GM21528 (cell line): ENCODE measurements at regions not wholly inside any gene's neighbourhood (a gene's known extent, or its start where the extent isn't known, plus 50 kb on each side); places are given as distances from the start of the nearest gene placed in this dataset.
A peak's percentile ranks its signal among the peaks of the same experiment; 100 is the strongest.

ENCODE experiments used
- ATAC-seq: cut with Tn5 transposase; IDR thresholded peaks from one replicate; pipeline ENCODE4 v1.9.1; 2021; ENCODE audit warnings: mild to moderate bottlenecking, moderate library complexity; ENCODE audit not compliant: unreplicated experiment, low FRiP score

DNA sequence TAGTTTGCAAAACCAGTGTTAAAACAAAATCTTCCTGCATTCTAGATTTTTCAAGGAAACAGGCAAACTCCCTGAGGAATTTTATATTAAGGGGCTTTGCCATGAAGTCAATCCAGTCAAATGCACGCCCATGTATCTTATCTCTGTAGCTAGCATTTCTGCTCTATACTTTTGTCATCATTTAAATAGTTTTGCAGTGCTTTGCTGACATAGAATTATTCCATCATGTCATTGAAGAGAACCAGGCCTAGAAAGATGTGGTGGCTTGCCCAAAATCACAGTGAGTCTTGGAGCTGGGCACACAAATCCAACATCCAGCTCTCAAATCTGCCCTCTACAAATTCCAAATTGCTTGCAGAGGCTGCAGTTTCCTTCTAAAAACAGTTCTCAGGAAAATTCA, 66.7 kb upstream of the LNX1 start:
- ATAC-seq = no peak

DNA sequence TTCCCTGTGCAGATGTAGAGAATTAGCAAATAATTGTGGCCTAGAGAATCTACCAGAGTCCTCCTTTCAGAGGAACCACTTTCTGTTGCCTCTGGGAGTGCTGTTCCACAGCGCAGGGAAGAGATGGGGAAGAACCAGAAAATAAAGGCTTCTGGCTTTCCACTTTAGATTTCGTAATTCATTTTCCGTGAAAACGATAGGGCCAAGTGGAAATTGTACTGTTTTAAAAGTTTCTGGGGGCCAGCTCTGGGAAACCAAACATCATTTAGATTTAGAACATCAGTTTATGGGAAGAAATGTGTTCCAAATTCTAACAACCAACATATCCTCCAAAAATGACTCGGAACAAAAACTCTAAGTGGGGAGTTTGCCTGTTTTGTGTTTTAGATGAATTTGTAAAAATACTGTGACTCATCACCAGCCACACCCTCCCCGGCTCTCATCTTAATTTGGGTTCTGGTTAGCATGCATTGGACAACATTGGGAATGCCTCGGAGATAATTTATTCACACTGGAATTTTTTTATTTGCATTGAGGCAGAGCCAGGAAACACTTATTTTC, 65.2 kb upstream of the LNX1 start:
- no peak for ATAC-seq

GRCh38 chr4:53654300-53654758, 63.0 kb upstream of the LNX1 start:
- ATAC-seq = no peak

DNA sequence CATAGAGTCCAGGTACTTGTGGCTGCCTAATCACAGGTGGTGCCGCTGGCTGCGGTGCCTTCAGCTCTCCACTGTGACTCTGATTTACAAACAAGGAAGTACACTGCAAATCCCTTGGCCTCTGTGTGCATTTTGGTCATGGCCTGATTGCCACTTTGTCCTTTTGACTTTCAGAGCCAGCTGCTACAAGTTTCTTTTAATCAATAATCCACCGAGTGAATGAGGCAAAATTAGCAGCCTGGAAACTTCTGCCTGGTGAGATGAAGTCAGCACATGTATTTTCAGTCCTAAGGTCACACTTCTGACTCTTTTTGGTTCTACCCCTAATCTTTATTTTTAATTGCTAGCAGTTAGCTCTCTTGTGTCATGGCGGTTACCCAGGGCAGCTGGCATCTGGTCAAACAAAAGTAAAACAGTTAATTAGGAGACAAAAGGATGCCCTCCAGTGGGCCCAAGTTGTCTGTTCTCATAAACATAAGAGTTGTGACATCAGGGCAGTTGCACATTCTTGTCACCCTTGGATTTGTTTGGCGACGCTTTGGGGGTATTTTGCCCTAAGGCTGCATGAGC, 62.3 kb upstream of the LNX1 start:
- peak; percentile 65 for ATAC-seq

GRCh38 chr4:53651156-53651735, 60.0 kb upstream of the LNX1 start:
- no peak for ATAC-seq

DNA sequence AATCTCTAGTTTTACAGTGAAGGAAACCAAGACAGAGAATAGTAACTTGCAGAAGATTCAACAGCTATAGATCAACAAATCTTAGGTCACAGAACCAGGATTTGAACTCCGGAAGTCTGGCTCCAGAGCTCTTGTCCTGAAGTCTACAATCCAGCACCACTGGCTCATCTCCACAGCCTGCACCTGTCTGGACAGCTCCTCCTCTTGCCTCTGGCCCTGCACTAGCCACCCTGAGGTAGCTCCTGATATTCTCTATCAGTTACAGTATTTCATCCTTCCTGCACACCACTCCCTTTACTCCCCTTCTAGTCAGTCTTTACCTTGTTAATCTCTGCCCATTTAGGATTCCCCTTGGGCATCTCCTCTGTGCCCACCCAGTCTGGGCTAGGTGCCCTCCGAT, 58.1 kb upstream of the LNX1 start:
- ATAC-seq = no peak

DNA sequence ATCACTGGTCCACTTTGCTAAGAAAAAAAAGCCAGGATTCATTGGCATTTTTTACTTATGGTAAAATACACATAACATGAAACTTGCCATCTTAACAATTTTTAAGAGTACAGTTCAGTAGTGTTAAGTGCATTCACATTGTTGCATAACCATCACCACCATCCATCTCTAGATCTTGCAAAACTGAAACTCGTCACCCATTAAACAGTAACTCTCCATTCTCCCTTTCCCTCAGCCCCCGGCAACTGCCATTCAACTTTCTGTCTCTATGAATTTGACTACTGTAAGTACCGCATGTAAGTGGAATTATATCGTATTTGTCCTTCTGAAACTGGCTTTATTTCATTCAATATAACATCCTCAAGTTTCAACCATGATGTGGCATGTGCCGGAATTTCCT, 56.3 kb upstream of the LNX1 start:
- ATAC-seq = no peak

- ATAC-seq = no peak
Measured at GRCh38 chr4:53646795-53647194, 55.5 kb upstream of the LNX1 start.

- ATAC-seq = no peak
Measured at GRCh38 chr4:53645108-53645507, 53.8 kb upstream of the LNX1 start.

DNA sequence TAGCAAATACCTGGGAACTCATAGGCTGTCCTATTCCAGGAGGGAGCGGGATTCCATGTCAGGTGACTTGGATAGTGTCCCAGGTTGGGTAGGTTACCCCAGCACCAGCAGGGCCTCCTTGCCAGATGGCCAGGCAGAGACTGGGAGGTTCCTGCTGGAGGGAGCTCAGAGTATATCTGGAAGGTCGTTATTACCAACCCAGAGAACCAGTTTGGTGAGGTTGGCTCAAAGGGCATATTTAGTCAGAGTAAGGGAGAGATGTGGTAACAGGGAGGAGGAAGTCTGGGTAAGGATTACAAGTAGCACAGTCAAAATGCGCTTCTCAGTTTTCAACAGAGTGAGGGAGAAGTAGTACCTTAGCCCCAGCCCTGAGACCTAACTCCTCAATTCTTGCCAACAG, 53.3 kb upstream of the LNX1 start:
- no peak for ATAC-seq
